ENCODE measurements at regions not wholly inside any gene's neighbourhood (a gene's known extent, or its start where the extent isn't known, plus 50 kb on each side); places are given as distances from the start of the nearest gene placed in this dataset.

DNA sequence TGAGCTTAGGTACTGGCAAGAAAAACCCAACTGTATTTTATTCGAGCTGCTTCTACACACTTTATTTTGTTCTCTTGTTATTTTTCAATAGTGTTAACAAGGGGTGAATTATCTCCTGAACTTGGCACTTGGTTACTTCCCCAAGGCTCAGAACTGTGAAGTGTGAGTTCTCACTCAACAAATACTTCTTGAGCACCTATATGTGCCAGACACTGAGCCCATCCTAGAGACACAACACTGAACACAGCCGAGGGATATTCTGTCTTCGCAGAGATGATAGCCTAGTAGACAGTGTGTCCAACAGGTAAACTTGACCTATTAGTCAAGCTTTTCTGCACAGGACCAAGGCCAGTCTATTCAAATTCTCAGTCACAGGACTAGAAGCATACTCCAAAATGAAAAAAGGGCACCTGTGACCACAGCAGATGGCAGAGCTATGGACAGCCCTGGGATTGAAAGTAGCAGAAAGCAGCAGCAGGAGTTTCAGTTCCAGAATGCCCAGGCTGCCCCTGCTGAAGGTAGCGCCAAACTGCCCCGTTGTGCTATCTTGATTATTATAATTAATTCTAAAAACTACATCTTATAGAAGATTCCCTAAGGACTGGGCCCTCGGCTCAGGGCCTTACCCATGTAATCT lies 77.8 kb upstream of the TAB2 start:
- Histone ChIP-seq H3K36me3 (ENCODE audit: insufficient read depth, low read length) (no peaks in the 10 kb centered on the region), H3K27me3 (ENCODE audit: insufficient read depth, low read length) (peaks cover 14% of the 10 kb centered on the region; the same call in 1 of the 2 replicates), H3K4me1 (ENCODE audit: insufficient read depth, low read length, severe bottlenecking) (no peaks in the 10 kb centered on the region), H3K4me2 (ENCODE audit: low read length) (no peak overlapping the region), H3K4me3 (ENCODE audit: low read depth, low read length, poor library complexity, severe bottlenecking) (no peak overlapping the region), H3K9me2 (ENCODE audit: low read depth, low read length) (no peaks in the 10 kb centered on the region), H3F3A (ENCODE audit: insufficient read depth, low read length) (no peaks in the 10 kb centered on the region), H3K27ac (ENCODE audit: low read depth, low read length, poor library complexity, severe bottlenecking) (no peak overlapping the region), H3K9me3 (ENCODE audit: low read length) (peaks cover 3% of the 10 kb centered on the region; the same call in 1 of the 2 replicates), H3K79me2 (ENCODE audit: insufficient read depth, low read length) (no peaks in the 10 kb centered on the region), H2AFZ (ENCODE audit: low read length) (no peak overlapping the region), H3K9ac (ENCODE audit: low read length) (no peak overlapping the region), H4K20me1 (ENCODE audit: insufficient read depth, low read length) (no peaks in the 10 kb centered on the region)
- TF ChIP-seq EZH2 (IDR thresholded peaks at IDR 0.05; ENCODE audit: borderline replicate concordance, low read length) = no peak
- TF ChIP-seq, protein P1, sequence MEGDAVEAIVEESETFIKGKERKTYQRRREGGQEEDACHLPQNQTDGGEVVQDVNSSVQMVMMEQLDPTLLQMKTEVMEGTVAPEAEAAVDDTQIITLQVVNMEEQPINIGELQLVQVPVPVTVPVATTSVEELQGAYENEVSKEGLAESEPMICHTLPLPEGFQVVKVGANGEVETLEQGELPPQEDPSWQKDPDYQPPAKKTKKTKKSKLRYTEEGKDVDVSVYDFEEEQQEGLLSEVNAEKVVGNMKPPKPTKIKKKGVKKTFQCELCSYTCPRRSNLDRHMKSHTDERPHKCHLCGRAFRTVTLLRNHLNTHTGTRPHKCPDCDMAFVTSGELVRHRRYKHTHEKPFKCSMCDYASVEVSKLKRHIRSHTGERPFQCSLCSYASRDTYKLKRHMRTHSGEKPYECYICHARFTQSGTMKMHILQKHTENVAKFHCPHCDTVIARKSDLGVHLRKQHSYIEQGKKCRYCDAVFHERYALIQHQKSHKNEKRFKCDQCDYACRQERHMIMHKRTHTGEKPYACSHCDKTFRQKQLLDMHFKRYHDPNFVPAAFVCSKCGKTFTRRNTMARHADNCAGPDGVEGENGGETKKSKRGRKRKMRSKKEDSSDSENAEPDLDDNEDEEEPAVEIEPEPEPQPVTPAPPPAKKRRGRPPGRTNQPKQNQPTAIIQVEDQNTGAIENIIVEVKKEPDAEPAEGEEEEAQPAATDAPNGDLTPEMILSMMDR (IDR thresholded peaks at IDR 0.05; ENCODE audit: low read length) = no peak

DNA sequence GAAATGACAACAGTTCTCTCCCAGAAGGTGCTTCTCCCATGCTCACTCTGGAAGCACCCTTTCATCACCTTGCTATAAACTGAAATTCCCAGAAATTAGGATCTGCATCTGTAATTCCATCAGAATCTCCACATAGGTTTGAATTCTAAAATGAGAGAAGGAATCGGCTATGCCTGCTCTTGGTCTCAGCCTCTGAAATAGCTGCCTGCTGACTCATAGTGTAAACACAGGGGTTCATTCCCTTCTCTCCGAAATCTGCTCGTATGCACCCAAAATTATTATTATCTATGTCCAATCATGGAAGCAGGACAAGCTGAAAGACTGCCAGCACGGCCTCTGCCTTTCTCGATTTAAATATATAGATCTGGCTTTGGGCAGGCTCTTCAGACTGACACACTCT lies 74.6 kb upstream of the TAB2 start:
- Histone ChIP-seq H3K79me2 (ENCODE audit: insufficient read depth, low read length) (no peaks in the 10 kb centered on the region), H2AFZ (ENCODE audit: low read length) (no peak overlapping the region), H3F3A (ENCODE audit: insufficient read depth, low read length) (no peaks in the 10 kb centered on the region), H3K4me2 (ENCODE audit: low read length) (no peak overlapping the region), H3K9me2 (ENCODE audit: low read depth, low read length) (no peaks in the 10 kb centered on the region), H3K9ac (ENCODE audit: low read length) (no peak overlapping the region), H3K9me3 (ENCODE audit: low read length) (peaks cover 3% of the 10 kb centered on the region; the same call in 1 of the 2 replicates), H3K36me3 (ENCODE audit: insufficient read depth, low read length) (no peaks in the 10 kb centered on the region), H3K4me1 (ENCODE audit: insufficient read depth, low read length, severe bottlenecking) (no peaks in the 10 kb centered on the region), H3K27ac (ENCODE audit: low read depth, low read length, poor library complexity, severe bottlenecking) (no peak overlapping the region), H4K20me1 (ENCODE audit: insufficient read depth, low read length) (no peaks in the 10 kb centered on the region), H3K27me3 (ENCODE audit: insufficient read depth, low read length) (peaks cover 23% of the 10 kb centered on the region; the same call in 1 of the 2 replicates), H3K4me3 (ENCODE audit: low read depth, low read length, poor library complexity, severe bottlenecking) (no peak overlapping the region)
- TF ChIP-seq EZH2 (IDR thresholded peaks at IDR 0.05; ENCODE audit: borderline replicate concordance, low read length) = no peak
- TF ChIP-seq, protein P1 (IDR thresholded peaks at IDR 0.05; ENCODE audit: low read length) = no peak

DNA sequence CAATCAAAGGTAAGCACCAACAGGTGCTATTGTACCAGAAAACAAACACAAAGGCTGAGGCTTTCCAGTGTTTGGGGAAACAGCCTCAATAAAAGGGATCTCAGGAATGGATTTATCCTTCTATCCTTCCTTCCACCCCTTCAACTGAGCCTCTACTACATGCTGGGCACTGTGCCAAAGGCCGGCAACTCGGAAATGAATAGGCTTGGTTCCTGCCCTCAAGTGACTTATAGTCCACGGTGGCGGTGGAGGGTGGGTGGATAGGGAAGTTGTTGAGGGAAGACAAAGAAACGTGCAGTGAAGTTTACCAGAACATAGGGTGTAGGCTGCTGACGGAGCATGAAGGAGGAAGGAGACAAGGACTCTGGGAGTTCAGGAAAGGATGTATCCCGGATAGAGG lies 73.4 kb upstream of the TAB2 start:
- Histone ChIP-seq H3K4me1 (ENCODE audit: insufficient read depth, low read length, severe bottlenecking) (no peaks in the 10 kb centered on the region), H3K4me2 (ENCODE audit: low read length) (no peak overlapping the region), H3K27ac (ENCODE audit: low read depth, low read length, poor library complexity, severe bottlenecking) (no peak overlapping the region), H3K4me3 (ENCODE audit: low read depth, low read length, poor library complexity, severe bottlenecking) (no peak overlapping the region), H3K27me3 (ENCODE audit: insufficient read depth, low read length) (peaks cover 18% of the 10 kb centered on the region; the same call in 1 of the 2 replicates), H3F3A (ENCODE audit: insufficient read depth, low read length) (no peaks in the 10 kb centered on the region), H3K9ac (ENCODE audit: low read length) (no peak overlapping the region), H3K36me3 (ENCODE audit: insufficient read depth, low read length) (no peaks in the 10 kb centered on the region), H3K79me2 (ENCODE audit: insufficient read depth, low read length) (no peaks in the 10 kb centered on the region), H2AFZ (ENCODE audit: low read length) (no peak overlapping the region), H3K9me2 (ENCODE audit: low read depth, low read length) (no peaks in the 10 kb centered on the region), H4K20me1 (ENCODE audit: insufficient read depth, low read length) (no peaks in the 10 kb centered on the region), H3K9me3 (ENCODE audit: low read length) (peaks cover 3% of the 10 kb centered on the region; the same call in 1 of the 2 replicates)
- TF ChIP-seq EZH2 (IDR thresholded peaks at IDR 0.05; ENCODE audit: borderline replicate concordance, low read length) = no peak
- TF ChIP-seq, protein P1 (IDR thresholded peaks at IDR 0.05; ENCODE audit: low read length) = no peak
